ENCODE measurements at regions not wholly inside any gene's neighbourhood (a gene's known extent, or its start where the extent isn't known, plus 50 kb on each side); places are given as distances from the start of the nearest gene placed in this dataset.

DNA sequence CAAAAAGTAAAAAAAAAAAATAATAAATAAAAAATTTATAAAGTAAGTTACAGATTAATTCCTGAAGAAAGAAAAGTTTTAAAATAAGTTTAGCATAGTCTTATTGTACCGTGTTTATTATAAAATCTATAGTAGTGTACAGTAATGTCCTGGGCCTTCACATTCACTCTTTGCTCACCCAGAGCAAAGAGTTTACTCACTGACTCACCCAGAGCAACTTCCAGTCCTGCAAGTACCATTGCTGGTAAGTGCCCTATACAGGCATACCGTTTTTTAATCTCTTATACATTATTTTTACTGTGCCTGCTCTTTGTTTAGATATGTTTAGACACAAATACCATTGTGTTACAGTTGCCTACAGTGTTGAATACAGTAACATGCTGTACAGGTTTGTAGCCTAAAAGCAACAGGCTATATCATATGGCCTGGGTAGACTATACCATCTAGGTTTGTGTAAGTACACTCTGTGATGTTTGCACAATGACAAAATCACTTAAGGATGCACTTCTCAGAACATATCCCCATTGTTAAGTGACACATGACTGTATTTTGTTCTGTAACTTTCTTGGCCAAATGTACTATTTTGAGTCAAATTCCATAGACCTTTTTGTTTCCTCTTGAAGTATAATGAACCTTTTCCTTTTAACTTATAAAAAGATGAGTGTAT lies 199.0 kb upstream of the NUDT6 start:
- Histone ChIP-seq H3K4me1 (no peaks in the 10 kb centered on the region), H3K36me3 (no peaks in the 10 kb centered on the region), H3K4me3 (no peak overlapping the region), H3K27ac (no peak overlapping the region), H3K27me3 (no peaks in the 10 kb centered on the region), H3K9me3 (no peaks in the 10 kb centered on the region)
- TF ChIP-seq, protein P1, sequence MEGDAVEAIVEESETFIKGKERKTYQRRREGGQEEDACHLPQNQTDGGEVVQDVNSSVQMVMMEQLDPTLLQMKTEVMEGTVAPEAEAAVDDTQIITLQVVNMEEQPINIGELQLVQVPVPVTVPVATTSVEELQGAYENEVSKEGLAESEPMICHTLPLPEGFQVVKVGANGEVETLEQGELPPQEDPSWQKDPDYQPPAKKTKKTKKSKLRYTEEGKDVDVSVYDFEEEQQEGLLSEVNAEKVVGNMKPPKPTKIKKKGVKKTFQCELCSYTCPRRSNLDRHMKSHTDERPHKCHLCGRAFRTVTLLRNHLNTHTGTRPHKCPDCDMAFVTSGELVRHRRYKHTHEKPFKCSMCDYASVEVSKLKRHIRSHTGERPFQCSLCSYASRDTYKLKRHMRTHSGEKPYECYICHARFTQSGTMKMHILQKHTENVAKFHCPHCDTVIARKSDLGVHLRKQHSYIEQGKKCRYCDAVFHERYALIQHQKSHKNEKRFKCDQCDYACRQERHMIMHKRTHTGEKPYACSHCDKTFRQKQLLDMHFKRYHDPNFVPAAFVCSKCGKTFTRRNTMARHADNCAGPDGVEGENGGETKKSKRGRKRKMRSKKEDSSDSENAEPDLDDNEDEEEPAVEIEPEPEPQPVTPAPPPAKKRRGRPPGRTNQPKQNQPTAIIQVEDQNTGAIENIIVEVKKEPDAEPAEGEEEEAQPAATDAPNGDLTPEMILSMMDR (IDR thresholded peaks at IDR 0.05 in 4 of 5, conservative IDR thresholded peaks at IDR 0.05 in 1 of 5): no peak
- TF ChIP-seq POLR2A (IDR thresholded peaks at IDR 0.05): no peak
- in situ Hi-C loops (cut with MboI; ENCODE audit: low sequenced_read_pairs in 4 of 4): loop anchor here in 2 of 4 donors (25.0 kb wide), 1 partner anchor 991 kb away; no protein-coding TSS in a partner anchor
- ATAC-seq: no peak
- intact Hi-C loops (cut with DNase I; ENCODE audit: low total_unique reads): no loop called here
- no peak for DNase-seq

DNA sequence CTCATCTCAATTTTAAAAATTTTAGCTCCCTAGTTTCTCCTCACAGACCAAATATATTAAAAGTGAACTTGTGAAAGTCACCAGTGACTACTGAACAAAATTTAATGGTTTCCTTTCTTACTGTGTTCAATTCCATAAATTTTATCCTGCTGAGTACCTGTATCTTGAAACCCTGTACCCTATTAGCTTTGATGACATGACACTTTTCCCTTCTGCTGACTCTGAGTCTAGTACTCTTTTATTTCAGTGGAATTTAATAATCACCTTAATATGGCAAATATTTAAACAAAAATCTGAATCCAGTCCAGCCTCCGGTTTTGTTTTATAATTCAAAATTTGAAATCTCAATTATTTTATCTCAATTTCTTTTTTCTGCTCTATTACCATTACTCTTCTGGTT lies 203.1 kb upstream of the NUDT6 start:
- intact Hi-C loops (cut with DNase I; ENCODE audit: low total_unique reads) (no loop called here), in situ Hi-C loops (cut with MboI; ENCODE audit: low sequenced_read_pairs in 4 of 4) (loop anchor here in 2 of 4 donors (25.0 kb wide), 2 partner anchors 787 to 987 kb away; no protein-coding TSS in a partner anchor)
- no peaks in the 10 kb centered on the region for H3K9me3 ChIP-seq
- H3K4me3 ChIP-seq: no peak overlapping the region
- H3K4me1 ChIP-seq: no peaks in the 10 kb centered on the region
- ATAC-seq: no peak
- H3K27ac ChIP-seq: no peak overlapping the region
- no peaks in the 10 kb centered on the region for H3K27me3 ChIP-seq
- TF ChIP-seq, protein P1 (IDR thresholded peaks at IDR 0.05 in 4 of 5, conservative IDR thresholded peaks at IDR 0.05 in 1 of 5): no peak
- TF ChIP-seq POLR2A (IDR thresholded peaks at IDR 0.05): no peak
- DNase-seq: no peak
- no peaks in the 10 kb centered on the region for H3K36me3 ChIP-seq

DNA sequence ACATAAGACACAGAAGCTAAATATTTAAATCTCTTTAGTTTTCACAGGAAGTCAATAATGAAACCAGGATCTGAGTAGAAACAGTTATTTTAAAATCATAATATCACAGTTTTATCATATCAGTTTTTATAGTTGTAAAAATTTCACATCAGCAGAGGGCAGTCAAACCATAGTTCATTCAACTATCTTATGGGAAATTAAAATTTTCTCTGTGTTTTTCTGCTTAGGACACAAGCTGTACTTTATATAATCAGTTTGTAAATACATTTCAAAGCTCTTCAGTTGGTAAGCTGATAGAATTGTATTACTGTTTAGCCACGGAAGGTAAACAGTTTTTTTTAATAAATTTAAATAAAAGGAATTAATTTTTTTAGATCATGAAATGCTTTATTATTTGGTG lies 204.8 kb upstream of the NUDT6 start:
- H3K36me3 ChIP-seq: no peaks in the 10 kb centered on the region
- intact Hi-C loops (cut with DNase I; ENCODE audit: low total_unique reads) (loop anchor here (2.0 kb wide), 1 partner anchor 984 kb away; no protein-coding TSS in a partner anchor), in situ Hi-C loops (cut with MboI; ENCODE audit: low sequenced_read_pairs in 4 of 4) (loop anchor here in 2 of 4 donors (25.0 kb wide), 2 partner anchors 785 to 985 kb away; no protein-coding TSS in a partner anchor)
- TF ChIP-seq, protein P1 (IDR thresholded peaks at IDR 0.05 in 4 of 5, conservative IDR thresholded peaks at IDR 0.05 in 1 of 5): peak in 3 of 5 experiments; percentile 7 to 35 (median 28)
- no peak for TF ChIP-seq POLR2A (IDR thresholded peaks at IDR 0.05)
- H3K9me3 ChIP-seq: no peaks in the 10 kb centered on the region
- no peaks in the 10 kb centered on the region for H3K4me1 ChIP-seq
- H3K27me3 ChIP-seq: no peaks in the 10 kb centered on the region
- no peak overlapping the region for H3K27ac ChIP-seq
- no peak for DNase-seq
- peak in 1 of 2 donors; percentile 39 for ATAC-seq
- no peak overlapping the region for H3K4me3 ChIP-seq

GRCh38 chr4:123127875-123128274 lies 205.5 kb upstream of the NUDT6 start:
- in situ Hi-C loops (cut with MboI; ENCODE audit: low sequenced_read_pairs in 4 of 4): loop anchor here in 2 of 4 donors (25.0 kb wide), 2 partner anchors 784 to 984 kb away; no protein-coding TSS in a partner anchor

More at GRCh38 chr4:123127875-123128274, 205.5 kb upstream of the NUDT6 start:
- no peaks in the 10 kb centered on the region for H3K36me3 ChIP-seq
- no peaks in the 10 kb centered on the region for H3K27me3 ChIP-seq
- no peak overlapping the region for H3K27ac ChIP-seq
- DNase-seq (no peak), ATAC-seq (no peak)
- H3K4me3 ChIP-seq: no peak overlapping the region
- H3K9me3 ChIP-seq: no peaks in the 10 kb centered on the region
- TF ChIP-seq, protein P1 (IDR thresholded peaks at IDR 0.05 in 4 of 5, conservative IDR thresholded peaks at IDR 0.05 in 1 of 5): no peak
- no peak for TF ChIP-seq POLR2A (IDR thresholded peaks at IDR 0.05)
- no peaks in the 10 kb centered on the region for H3K4me1 ChIP-seq
- intact Hi-C loops (cut with DNase I; ENCODE audit: low total_unique reads): loop anchor here (2.0 kb wide), 1 partner anchor 983 kb away; no protein-coding TSS in a partner anchor

Data from gastrocnemius medialis (tissue), 4 donors.